ENCODE measurements at regions not wholly inside any gene's neighbourhood (a gene's known extent, or its start where the extent isn't known, plus 50 kb on each side); places are given as distances from the start of the nearest gene placed in this dataset.
"Not testable (repeated sequence)": the region's sequence is repeated elsewhere in the genome, so short reads cannot be mapped to it uniquely, and the experiment has no call there.

DNA sequence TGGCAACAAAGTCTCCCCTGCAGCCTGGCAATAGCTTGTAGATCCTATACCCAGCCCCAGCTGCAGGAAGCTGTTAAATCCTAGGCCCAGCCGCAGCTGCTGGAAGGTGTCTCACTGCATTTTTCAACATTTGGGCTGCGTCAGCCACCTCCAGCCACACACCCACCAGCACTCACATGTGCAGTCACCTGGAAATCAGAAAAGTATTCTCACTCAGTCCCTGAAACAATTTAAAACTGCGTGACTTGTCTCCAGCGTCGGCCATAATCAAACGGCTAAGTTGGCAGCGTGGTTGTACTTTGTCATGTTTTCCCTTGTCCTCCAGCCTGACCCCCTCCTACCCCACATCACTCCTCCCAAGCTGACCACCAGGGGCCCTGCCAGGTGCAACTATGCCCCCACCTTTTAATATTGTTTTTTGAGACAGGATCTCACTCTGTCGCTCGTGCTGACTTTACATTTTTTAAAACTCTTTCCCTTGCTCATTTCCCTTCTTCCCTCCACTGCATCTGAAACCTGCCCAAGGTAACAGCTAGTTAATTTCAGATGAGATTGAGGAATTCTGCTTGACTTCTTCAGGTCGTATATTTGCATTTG, 97.2 kb upstream of the FRG1 start:
- H3K4me1 Mint-ChIP-seq (ENCODE audit: low read depth, unreplicated experiment): no peaks in the 10 kb centered on the region
- H3K9me3 Mint-ChIP-seq (ENCODE audit: unreplicated experiment): peaks cover 3% of the 10 kb centered on the region
- H3K27me3 Mint-ChIP-seq (ENCODE audit: unreplicated experiment): peaks cover 4% of the 10 kb centered on the region
- DNase-seq: no peak
- H3K36me3 Mint-ChIP-seq (ENCODE audit: unreplicated experiment): no peaks in the 10 kb centered on the region
- TF ChIP-seq, protein P1, sequence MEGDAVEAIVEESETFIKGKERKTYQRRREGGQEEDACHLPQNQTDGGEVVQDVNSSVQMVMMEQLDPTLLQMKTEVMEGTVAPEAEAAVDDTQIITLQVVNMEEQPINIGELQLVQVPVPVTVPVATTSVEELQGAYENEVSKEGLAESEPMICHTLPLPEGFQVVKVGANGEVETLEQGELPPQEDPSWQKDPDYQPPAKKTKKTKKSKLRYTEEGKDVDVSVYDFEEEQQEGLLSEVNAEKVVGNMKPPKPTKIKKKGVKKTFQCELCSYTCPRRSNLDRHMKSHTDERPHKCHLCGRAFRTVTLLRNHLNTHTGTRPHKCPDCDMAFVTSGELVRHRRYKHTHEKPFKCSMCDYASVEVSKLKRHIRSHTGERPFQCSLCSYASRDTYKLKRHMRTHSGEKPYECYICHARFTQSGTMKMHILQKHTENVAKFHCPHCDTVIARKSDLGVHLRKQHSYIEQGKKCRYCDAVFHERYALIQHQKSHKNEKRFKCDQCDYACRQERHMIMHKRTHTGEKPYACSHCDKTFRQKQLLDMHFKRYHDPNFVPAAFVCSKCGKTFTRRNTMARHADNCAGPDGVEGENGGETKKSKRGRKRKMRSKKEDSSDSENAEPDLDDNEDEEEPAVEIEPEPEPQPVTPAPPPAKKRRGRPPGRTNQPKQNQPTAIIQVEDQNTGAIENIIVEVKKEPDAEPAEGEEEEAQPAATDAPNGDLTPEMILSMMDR (IDR thresholded peaks at IDR 0.05; ENCODE audit: partially characterized antibody, unreplicated experiment): no peak
- H3K4me3 Mint-ChIP-seq (ENCODE audit: unreplicated experiment): no peak overlapping the region
- H3K27ac Mint-ChIP-seq (ENCODE audit: unreplicated experiment): no peak overlapping the region

DNA sequence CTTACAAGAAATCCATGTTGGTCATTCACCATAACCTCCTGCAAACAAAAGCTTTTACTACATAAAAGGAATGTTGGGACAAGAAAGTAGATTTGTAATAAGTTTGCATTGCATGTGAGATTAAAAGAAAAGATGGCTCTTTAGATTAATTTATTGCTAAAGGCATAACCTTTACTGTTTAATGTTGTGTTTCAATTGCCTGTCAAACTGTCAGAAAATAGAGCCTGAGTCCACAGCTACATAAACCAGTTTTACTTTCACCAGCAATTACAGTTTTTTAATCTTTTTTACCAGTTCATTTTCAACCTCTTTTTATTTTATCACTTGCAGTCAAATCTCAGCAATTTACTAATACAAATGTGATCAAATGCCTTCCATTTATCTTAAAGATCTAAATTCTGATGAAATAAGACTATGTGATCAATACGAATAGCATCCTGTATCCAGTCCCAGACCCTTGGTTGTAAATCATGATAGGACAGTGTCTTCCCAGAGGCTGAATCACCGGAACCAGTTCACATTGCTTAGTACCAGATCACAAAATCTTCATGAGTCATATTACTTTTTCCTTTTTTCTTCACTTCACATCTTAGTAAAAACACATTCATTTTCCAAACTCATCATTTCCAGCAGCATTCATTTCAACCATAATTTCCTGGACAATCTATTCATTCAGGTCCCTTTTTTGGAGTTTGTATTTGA, 95.4 kb upstream of the FRG1 start:
- H3K4me1 Mint-ChIP-seq (ENCODE audit: low read depth, unreplicated experiment): no peaks in the 10 kb centered on the region
- no peak for DNase-seq
- H3K27ac Mint-ChIP-seq (ENCODE audit: unreplicated experiment): no peak overlapping the region
- H3K36me3 Mint-ChIP-seq (ENCODE audit: unreplicated experiment): no peaks in the 10 kb centered on the region
- TF ChIP-seq, protein P1 (IDR thresholded peaks at IDR 0.05; ENCODE audit: partially characterized antibody, unreplicated experiment): no peak
- peaks cover 4% of the 10 kb centered on the region for H3K27me3 Mint-ChIP-seq (ENCODE audit: unreplicated experiment)
- no peak overlapping the region for H3K4me3 Mint-ChIP-seq (ENCODE audit: unreplicated experiment)
- peaks cover 3% of the 10 kb centered on the region for H3K9me3 Mint-ChIP-seq (ENCODE audit: unreplicated experiment)

DNA sequence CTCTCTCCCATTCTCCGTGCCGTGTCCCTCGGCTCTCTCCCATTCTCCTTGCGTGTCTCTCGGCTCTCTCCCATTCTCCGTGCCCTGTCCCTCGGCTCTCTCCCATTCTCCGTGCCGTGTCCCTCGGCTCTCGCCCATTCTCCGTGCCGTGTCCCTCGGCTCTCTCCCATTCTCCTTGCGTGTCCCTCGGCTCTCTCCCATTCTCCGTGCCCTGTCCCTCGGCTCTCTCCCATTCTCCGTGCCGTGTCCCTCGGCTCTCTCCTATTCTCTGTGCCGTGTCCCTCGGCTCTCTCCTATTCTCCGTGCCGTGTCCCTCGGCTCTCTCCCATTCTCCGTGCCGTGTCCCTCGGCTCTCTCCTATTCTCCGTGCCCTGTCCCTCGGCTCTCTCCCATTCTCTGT, 94.6 kb upstream of the FRG1 start:
- H3K27ac Mint-ChIP-seq (ENCODE audit: unreplicated experiment); DNase-seq; H3K4me1 Mint-ChIP-seq (ENCODE audit: low read depth, unreplicated experiment); H3K4me3 Mint-ChIP-seq (ENCODE audit: unreplicated experiment); H3K27me3 Mint-ChIP-seq (ENCODE audit: unreplicated experiment); H3K9me3 Mint-ChIP-seq (ENCODE audit: unreplicated experiment); H3K36me3 Mint-ChIP-seq (ENCODE audit: unreplicated experiment): not testable (repeated sequence)

DNA sequence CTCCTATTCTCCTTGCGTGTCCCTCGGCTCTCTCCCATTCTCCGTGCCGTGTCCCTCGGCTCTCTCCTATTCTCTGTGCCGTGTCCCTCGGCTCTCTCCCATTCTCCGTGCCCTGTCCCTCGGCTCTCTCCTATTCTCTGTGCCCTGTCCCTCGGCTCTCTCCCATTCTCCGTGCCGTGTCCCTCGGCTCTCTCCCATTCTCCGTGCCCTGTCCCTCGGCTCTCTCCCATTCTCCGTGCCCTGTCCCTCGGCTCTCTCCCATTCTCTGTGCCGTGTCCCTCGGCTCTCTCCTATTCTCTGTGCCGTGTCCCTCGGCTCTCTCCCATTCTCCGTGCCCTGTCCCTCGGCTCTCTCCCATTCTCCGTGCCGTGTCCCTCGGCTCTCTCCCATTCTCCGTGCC, 94.1 kb upstream of the FRG1 start:
- not testable (repeated sequence) for H3K27ac Mint-ChIP-seq (ENCODE audit: unreplicated experiment); H3K4me3 Mint-ChIP-seq (ENCODE audit: unreplicated experiment); H3K9me3 Mint-ChIP-seq (ENCODE audit: unreplicated experiment); H3K36me3 Mint-ChIP-seq (ENCODE audit: unreplicated experiment); H3K27me3 Mint-ChIP-seq (ENCODE audit: unreplicated experiment); DNase-seq; H3K4me1 Mint-ChIP-seq (ENCODE audit: low read depth, unreplicated experiment)

DNA sequence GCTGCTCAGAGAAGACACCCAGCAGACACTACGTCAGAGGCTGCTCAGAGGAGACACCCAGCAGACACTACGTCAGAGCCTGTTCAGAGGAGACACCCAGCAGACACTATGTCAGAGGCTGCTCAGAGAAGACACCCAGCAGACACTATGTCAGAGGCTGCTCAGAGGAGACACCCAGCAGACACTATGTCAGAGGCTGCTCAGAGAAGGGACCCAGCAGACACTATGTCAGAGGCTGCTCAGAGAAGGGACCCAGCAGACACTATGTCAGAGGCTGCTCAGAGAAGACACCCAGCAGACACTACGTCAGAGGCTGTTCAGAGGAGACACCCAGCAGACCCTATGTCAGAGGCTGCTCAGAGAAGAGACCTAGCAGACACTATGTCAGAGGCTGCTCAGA, 92.0 kb upstream of the FRG1 start:
- not testable (repeated sequence) for H3K27ac Mint-ChIP-seq (ENCODE audit: unreplicated experiment); DNase-seq; H3K9me3 Mint-ChIP-seq (ENCODE audit: unreplicated experiment); H3K4me3 Mint-ChIP-seq (ENCODE audit: unreplicated experiment); H3K36me3 Mint-ChIP-seq (ENCODE audit: unreplicated experiment); H3K27me3 Mint-ChIP-seq (ENCODE audit: unreplicated experiment); H3K4me1 Mint-ChIP-seq (ENCODE audit: low read depth, unreplicated experiment)

DNA sequence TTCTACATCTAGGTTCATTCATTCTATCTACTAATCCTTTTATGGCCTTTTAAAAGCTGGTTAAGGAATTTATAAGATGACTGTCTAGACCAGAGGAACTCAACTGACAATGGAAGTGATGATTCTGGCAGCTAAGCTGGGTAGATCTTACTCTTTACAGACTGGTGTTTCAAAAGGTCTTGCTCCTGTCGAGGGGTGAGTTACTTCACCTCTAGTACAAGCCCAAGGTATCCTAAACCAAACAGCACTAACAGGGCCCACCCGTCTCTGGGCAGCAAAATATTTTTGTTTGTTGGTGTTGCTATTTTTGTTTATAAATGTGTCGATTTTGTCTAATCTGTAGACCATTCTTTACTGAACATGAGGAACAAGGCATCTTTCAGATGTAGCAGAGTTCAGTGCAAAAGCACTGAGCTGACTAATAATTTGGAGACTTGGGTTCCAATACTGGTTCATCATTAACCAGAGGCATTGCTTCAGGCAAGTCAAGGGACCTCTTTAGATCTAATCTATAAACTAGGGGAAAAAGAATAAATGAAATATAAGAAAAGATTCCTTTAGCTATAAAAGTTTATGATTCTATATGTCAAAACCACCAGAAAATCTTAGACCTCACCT, 90.3 kb upstream of the FRG1 start:
- Mint-ChIP-seq H3K27ac (ENCODE audit: unreplicated experiment) (no peak overlapping the region), H3K4me1 (ENCODE audit: low read depth, unreplicated experiment) (no peaks in the 10 kb centered on the region), H3K4me3 (ENCODE audit: unreplicated experiment) (no peak overlapping the region), H3K27me3 (ENCODE audit: unreplicated experiment) (no peaks in the 10 kb centered on the region), H3K36me3 (ENCODE audit: unreplicated experiment) (peaks cover 10% of the 10 kb centered on the region), H3K9me3 (ENCODE audit: unreplicated experiment) (peaks cover 3% of the 10 kb centered on the region)
- TF ChIP-seq, protein P1 (IDR thresholded peaks at IDR 0.05; ENCODE audit: partially characterized antibody, unreplicated experiment): no peak
- DNase-seq: no peak

Data from glutamatergic neuron (in vitro differentiated cells).